ENCODE measurements at regions not wholly inside any gene's neighbourhood (a gene's known extent, or its start where the extent isn't known, plus 50 kb on each side); places are given as distances from the start of the nearest gene placed in this dataset.

GRCh38 chr5:73370640-73371583 lies 77.7 kb downstream of the FOXD1 start:
- H3K27me3 ChIP-seq = no peaks in the 10 kb centered on the region
- no peaks in the 10 kb centered on the region for H3K4me1 ChIP-seq
- no peaks in the 10 kb centered on the region for H3K9me3 ChIP-seq
- no peak for DNase-seq
- no peaks in the 10 kb centered on the region for H3K36me3 ChIP-seq
- no peak overlapping the region for H3K4me3 ChIP-seq
- WGBS, 2 donors = 67 to 70% methylated on average over 12 of the region's 12 CpGs
- TF ChIP-seq CTCF (IDR thresholded peaks at IDR 0.05) = no peak
- ATAC-seq = no peak
- H3K27ac ChIP-seq = no peak overlapping the region
- FAIRE-seq = no peak
- intact Hi-C loops (cut with DNase I) = no loop called here

- FAIRE-seq (no peak), DNase-seq (no peak), ATAC-seq (no peak)
- Histone ChIP-seq H3K27ac (no peak overlapping the region), H3K4me3 (no peak overlapping the region), H3K9me3 (no peaks in the 10 kb centered on the region), H3K4me1 (no peaks in the 10 kb centered on the region), H3K27me3 (no peaks in the 10 kb centered on the region), H3K36me3 (no peaks in the 10 kb centered on the region)
- no peak for TF ChIP-seq CTCF (IDR thresholded peaks at IDR 0.05)
- WGBS, 2 donors = 85 to 87% methylated on average over 5 of the region's 5 CpGs
- intact Hi-C loops (cut with DNase I) = no loop called here
Observed at GRCh38 chr5:73370095-73370494, 78.5 kb downstream of the FOXD1 start.

GRCh38 chr5:73369278-73369677 lies 79.3 kb downstream of the FOXD1 start:
- H3K27me3 ChIP-seq = no peaks in the 10 kb centered on the region
- no peak for FAIRE-seq
- no peak for TF ChIP-seq CTCF (IDR thresholded peaks at IDR 0.05)
- no peak for ATAC-seq
- WGBS, 2 donors = 77 to 87% methylated on average over 5 of the region's 5 CpGs
- H3K4me3 ChIP-seq = no peak overlapping the region
- H3K36me3 ChIP-seq = no peaks in the 10 kb centered on the region
- DNase-seq = no peak
- no peaks in the 10 kb centered on the region for H3K9me3 ChIP-seq
- intact Hi-C loops (cut with DNase I) = no loop called here
- no peaks in the 10 kb centered on the region for H3K4me1 ChIP-seq
- H3K27ac ChIP-seq = no peak overlapping the region

- no peak overlapping the region for H3K27ac ChIP-seq
- FAIRE-seq = no peak
- no peak for ATAC-seq
- no peaks in the 10 kb centered on the region for H3K9me3 ChIP-seq
- no peaks in the 10 kb centered on the region for H3K4me1 ChIP-seq
- 64 to 84% methylated on average over 2 of the region's 2 CpGs for WGBS, 2 donors
- no peak for TF ChIP-seq CTCF (IDR thresholded peaks at IDR 0.05)
- DNase-seq = no peak
- H3K27me3 ChIP-seq = no peaks in the 10 kb centered on the region
- no peaks in the 10 kb centered on the region for H3K36me3 ChIP-seq
- no peak overlapping the region for H3K4me3 ChIP-seq
- intact Hi-C loops (cut with DNase I) = no loop called here
Observed at GRCh38 chr5:73367650-73368049, 80.9 kb downstream of the FOXD1 start.

GRCh38 chr5:73365990-73366667 lies 82.4 kb downstream of the FOXD1 start:
- ATAC-seq (no peak), FAIRE-seq (no peak)
- TF ChIP-seq CTCF (IDR thresholded peaks at IDR 0.05) = no peak

More at GRCh38 chr5:73365990-73366667, 82.4 kb downstream of the FOXD1 start:
- WGBS, 2 donors = 80 to 81% methylated on average over 12 of the region's 12 CpGs
- Histone ChIP-seq H3K4me1 (no peaks in the 10 kb centered on the region), H3K4me3 (no peak overlapping the region), H3K27me3 (no peaks in the 10 kb centered on the region), H3K27ac (no peak overlapping the region), H3K9me3 (no peaks in the 10 kb centered on the region), H3K36me3 (no peaks in the 10 kb centered on the region)
- DNase-seq = no peak
- intact Hi-C loops (cut with DNase I) = no loop called here

Measured in pancreas (tissue), 10 donors.